Cardiac septum (tissue), 1 donor: ENCODE measurements at regions not wholly inside any gene's neighbourhood (a gene's known extent, or its start where the extent isn't known, plus 50 kb on each side); places are given as distances from the start of the nearest gene placed in this dataset.

Source experiments
- DNase-seq: peaks from one replicate; pipeline ENCODE4 v3.0.0-alpha.2; 2020; ENCODE audit warnings: low spot score
- intact Hi-C: fragments of 100-400 bp; cut with DNase I; formaldehyde crosslinking; loops from one replicate; pipeline ENCODE4 v1.14.0; 2022
- donor health status: DM: no; HTN: no; CAD: no.

DNA sequence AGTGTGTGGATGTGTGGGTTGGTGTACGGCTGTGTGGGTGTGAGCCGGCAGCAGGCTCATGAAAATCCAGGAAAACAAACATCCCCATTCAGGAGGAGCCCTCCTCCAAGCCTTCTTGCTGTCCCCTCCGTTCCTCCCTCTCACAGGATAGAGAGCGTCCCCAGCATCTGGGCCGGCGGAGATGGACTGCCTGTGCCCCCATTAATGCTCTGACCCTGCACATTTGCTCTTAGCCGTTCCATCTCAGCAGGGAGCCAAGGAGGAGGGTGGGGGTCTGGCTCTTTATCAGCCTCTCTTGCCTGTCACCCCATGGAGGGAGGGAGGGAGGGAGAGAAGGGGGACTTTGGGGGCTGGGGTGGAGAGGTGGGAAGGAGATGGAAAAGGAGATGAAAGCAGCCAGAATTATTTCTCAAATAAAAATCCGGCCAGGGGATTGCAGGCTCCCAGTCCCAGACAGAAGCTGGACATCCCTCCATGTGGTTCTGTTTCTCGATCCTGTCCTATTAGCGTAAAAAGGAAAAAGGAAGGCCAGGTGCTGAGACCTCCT lies 240.0 kb upstream of the ZFHX3 start:
- intact Hi-C loops: no loop called here
- DNase-seq: no peak

DNA sequence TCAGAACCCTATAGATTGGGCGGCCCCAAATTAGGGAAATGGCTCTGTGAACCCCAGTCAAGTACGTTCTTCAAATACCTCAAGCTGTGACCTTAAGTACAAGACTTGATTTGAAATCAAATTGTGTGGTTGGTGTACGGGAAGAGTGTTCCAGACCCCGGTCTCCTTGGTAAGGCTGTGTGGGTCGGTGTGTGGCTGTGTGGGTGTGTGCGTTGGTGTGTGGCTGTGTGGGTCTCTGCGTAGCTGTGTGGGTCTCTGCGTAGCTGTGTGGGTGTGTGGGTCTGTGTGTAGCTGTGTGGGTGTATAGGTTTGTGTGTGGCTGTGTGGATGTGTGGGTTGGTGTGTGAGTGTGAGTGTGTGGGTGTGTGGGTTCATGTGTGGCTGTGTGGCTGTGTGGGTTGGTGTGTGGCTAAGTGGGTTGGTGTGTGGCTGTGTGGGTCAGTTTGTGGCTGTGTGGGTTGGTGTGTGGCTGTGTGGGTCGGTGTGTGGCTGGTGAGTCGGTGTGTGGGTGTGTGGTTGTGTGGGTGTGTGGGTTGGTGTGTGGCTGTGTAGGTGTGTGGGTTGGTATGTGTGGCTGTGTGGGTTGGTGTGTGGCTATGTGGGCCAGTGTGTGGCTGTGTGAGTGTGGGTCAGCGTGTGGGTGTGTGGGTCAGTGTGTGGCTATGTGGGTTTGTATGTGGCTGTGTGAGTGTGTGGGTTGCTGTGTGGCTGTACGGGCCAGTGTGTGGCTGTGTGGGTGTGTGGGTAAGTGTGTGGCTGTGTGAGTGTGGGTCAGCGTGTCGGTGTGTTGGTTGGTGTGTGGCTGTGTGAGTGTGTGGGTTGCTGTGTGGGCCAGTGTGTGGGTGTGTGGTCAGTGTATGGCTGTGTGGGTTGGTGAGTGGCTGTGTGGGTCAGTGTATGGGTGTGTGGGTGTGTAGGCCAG lies 238.7 kb upstream of the ZFHX3 start:
- DNase-seq: no peak
- intact Hi-C loops: no loop called here

- no peak for DNase-seq
- intact Hi-C loops: no loop called here
These were observed 237.7 kb upstream of the ZFHX3 start for GRCh38 chr16:73285436-73286201.

- intact Hi-C loops: no loop called here
- DNase-seq: no peak
These were observed 232.5 kb upstream of the ZFHX3 start for GRCh38 chr16:73280388-73280787.

- DNase-seq: no peak
- intact Hi-C loops: no loop called here
These were observed 231.5 kb upstream of the ZFHX3 start for GRCh38 chr16:73279451-73279850.

DNA sequence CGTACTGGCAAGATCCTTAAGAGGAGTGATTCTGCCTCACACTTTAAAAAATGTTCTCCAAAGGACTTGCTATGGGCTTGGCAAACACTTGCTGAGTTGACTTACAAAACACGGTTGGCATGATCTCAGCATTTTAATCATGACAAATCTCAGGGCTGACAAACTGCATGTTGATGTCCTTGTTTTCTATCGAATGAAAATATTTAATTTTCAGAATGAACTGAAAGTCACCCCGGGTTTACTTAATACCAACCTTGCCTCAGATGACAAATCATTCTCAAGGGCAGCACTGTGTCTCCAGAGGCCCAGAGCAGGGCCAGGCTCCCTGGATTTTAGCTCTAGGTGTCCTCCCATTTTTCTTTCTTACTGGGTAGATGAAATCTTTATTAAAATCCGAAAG lies 229.1 kb upstream of the ZFHX3 start:
- DNase-seq: no peak
- intact Hi-C loops: no loop called here

DNA sequence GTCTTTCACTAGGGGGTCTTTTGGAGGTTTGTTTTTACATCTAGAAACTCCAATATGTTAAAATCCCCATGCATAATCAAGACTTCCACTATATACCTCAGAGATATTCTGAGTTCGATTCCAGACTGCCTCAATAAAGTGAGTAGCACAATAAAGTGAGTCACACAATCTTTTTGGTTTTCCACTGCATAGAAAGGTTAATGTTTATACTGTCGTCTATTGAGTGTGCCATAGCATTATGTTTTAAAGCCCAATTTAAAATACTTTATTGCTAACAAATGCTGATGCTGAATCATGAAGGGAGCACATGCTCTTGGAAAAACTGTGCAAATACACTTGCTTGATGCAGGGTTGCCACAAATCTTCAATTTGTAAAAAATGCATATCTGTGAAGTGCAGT lies 227.5 kb upstream of the ZFHX3 start:
- no peak for DNase-seq
- intact Hi-C loops: no loop called here

- intact Hi-C loops: no loop called here
- no peak for DNase-seq
These were observed 227.1 kb upstream of the ZFHX3 start for GRCh38 chr16:73275024-73275423.

GRCh38 chr16:73274140-73274539 lies 226.2 kb upstream of the ZFHX3 start:
- no peak for DNase-seq
- intact Hi-C loops: no loop called here

- intact Hi-C loops: no loop called here
- DNase-seq: no peak
These were observed 220.6 kb upstream of the ZFHX3 start for GRCh38 chr16:73268366-73268993.

GRCh38 chr16:73265935-73266334 lies 218.0 kb upstream of the ZFHX3 start:
- intact Hi-C loops: no loop called here
- DNase-seq: no peak

DNA sequence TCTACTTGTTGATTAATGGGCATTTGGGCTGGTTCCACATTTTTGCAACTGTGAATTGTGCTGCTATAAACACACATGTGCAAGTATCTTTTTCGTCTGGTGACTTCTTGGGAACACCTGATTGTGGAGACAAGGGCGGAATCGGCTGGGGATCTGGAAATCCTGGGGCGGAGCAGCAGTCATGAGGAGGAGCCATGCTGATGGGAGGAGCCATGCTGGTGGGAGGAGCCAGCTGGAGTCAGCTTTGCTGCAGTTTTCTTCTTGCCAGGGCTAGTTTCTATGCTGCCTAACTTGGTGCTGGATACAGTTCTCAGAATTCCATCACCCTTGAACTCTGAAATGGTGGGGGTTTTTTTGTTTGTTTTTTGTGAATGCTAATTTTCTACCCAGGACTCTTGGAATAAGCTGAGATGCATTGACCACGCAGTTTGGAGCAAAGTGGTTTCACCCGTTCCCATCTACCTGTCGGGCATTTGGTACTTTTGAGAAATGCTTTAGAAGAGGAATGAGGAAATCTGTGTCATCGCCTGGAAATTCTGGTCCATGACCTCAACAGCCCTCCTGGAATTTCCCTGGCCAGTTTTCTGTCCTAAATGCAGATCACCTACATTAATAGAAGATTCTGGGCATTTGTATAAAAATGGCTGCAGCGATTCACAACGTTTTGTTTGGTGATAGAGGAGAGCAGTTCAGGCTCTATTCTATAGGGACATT lies 217.4 kb upstream of the ZFHX3 start:
- intact Hi-C loops: no loop called here
- DNase-seq: no peak

DNA sequence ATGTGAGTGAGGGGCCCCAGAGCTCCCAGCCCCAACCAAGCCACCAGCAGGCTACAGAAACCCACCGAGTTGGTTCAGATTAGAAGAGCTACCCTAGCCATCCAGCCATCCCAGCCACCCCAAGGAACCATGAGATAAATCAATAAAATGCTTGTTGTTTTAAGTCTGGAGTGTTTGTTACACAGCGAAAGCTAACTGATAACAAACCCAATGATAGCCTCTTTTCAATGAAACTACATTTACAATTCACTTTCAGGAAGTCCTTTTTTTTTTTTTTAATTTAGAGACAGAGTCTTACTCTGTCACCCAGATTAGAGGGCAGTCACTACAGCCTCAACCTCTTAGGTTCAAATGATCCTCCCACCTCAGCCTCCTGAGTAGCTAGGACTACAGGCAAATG lies 215.0 kb upstream of the ZFHX3 start:
- intact Hi-C loops: no loop called here
- no peak for DNase-seq

DNA sequence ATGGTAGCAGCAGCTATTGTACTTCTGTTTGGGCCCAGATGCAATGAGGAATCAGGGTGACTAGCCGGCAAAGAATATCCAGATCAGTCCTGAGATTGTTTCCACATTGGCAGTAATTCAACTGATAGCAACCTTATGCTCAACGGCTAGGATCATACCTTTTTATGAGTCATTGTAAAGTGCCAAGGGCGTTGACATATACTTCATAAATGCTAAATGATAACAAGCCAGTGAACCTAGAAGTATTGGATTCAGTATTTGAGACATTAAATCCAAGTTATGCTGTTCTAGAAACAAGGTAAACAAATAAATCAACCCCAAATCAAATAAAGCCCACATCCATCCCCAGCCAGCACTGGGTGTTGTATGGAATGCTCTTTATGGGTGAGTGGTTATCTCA lies 207.1 kb upstream of the ZFHX3 start:
- DNase-seq: no peak

DNA sequence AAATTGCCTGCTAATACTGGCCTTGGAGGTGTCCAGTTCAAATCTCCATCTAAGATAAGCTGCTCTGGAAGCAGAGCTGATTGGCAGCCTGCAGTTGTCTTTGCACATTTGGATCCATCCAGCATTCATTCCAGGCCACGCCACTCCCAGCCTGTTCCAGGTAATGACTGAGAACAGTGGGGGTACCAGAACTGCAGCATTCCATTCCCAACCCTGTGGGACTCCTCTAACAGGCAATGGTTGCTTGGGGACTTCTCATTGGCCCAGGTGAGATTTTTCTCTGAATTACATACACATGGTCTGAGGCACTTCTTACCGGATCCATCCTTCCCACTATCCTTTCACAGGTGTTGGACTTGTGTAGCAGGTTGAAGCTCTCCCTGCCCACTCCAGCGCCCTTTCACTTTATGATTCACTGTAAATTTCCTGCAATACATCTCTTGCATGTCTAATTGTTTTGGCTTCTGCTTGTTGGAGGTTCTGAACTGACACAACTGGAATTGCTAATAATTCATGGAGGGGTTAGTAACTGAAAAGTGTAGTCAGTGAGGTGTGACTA lies 206.1 kb upstream of the ZFHX3 start:
- DNase-seq: no peak
- intact Hi-C loops: no loop called here

More for the DNA sequence above, 207.1 kb upstream of the ZFHX3 start:
- intact Hi-C loops: no loop called here

GRCh38 chr16:73252446-73252845 lies 204.5 kb upstream of the ZFHX3 start:
- no peak for DNase-seq

GRCh38 chr16:73251608-73252007 lies 203.7 kb upstream of the ZFHX3 start:
- DNase-seq: no peak
- intact Hi-C loops: no loop called here

More at GRCh38 chr16:73252446-73252845, 204.5 kb upstream of the ZFHX3 start:
- intact Hi-C loops: no loop called here

- DNase-seq: no peak
- intact Hi-C loops: no loop called here
These were observed 200.4 kb upstream of the ZFHX3 start for GRCh38 chr16:73248316-73248715.

GRCh38 chr16:73240920-73241319 lies 193.0 kb upstream of the ZFHX3 start:
- intact Hi-C loops: no loop called here
- no peak for DNase-seq
